ENCODE measurements at regions not wholly inside any gene's neighbourhood (a gene's known extent, or its start where the extent isn't known, plus 50 kb on each side); places are given as distances from the start of the nearest gene placed in this dataset.

DNA sequence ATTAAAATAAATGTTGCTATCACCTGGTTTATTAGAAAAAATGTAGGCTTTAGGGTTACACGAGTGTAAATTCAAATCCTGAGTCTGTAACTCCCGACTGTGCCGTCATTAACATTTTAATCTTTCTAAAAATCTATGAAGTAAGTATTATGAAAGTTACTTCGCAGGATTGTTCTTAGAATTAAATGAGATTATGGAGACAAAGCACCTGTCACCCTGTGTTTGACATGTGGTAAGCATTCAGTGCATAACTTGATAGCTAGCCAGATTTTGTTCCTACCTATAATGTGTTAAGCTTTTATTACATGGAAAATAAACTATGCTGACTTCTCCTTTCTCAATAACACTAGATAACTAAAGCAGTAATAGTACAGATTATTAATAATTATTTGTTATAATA is 429.7 kb upstream of the MMS22L start:
- 80% methylated on average over 4 of the region's 4 CpGs for WGBS

DNA sequence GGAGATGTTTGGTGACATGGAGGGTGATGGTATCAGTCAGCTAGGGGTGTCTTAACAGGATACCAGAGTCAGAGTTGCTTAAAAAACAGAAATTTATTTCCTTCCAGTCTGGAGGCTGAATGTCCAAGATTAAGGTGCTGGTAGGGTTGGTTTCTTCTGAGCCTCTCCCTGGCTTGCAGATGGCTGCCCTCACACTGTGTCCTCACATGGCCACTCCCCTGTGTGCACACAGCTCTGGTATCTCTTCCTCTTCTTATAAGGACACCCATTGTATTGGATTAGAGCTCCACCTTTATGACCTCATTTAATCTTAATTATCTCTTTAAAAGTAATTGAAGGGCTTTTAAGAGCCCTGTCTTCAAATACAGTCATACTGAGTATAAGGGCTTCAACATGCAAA is 431.8 kb upstream of the MMS22L start:
- TF ChIP-seq POLR2A (IDR thresholded peaks at IDR 0.05) = no peak
- TF ChIP-seq EP300 (IDR thresholded peaks at IDR 0.05) = no peak
- TF ChIP-seq, protein P1, sequence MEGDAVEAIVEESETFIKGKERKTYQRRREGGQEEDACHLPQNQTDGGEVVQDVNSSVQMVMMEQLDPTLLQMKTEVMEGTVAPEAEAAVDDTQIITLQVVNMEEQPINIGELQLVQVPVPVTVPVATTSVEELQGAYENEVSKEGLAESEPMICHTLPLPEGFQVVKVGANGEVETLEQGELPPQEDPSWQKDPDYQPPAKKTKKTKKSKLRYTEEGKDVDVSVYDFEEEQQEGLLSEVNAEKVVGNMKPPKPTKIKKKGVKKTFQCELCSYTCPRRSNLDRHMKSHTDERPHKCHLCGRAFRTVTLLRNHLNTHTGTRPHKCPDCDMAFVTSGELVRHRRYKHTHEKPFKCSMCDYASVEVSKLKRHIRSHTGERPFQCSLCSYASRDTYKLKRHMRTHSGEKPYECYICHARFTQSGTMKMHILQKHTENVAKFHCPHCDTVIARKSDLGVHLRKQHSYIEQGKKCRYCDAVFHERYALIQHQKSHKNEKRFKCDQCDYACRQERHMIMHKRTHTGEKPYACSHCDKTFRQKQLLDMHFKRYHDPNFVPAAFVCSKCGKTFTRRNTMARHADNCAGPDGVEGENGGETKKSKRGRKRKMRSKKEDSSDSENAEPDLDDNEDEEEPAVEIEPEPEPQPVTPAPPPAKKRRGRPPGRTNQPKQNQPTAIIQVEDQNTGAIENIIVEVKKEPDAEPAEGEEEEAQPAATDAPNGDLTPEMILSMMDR (IDR thresholded peaks at IDR 0.05) = no peak
- TF ChIP-seq POLR2AphosphoS5 (IDR thresholded peaks at IDR 0.05) = no peak

More for the DNA sequence above, 429.7 kb upstream of the MMS22L start:
- no peaks in the 10 kb centered on the region for H3K27me3 ChIP-seq
- TF ChIP-seq EP300 (IDR thresholded peaks at IDR 0.05) (no peak), POLR2A (IDR thresholded peaks at IDR 0.05) (no peak), POLR2AphosphoS5 (IDR thresholded peaks at IDR 0.05) (no peak)
- TF ChIP-seq, protein P1 (IDR thresholded peaks at IDR 0.05) = no peak
- no peaks in the 10 kb centered on the region for H3K36me3 ChIP-seq
- H3K27ac ChIP-seq = no peak overlapping the region
- no peaks in the 10 kb centered on the region for H3K4me1 ChIP-seq
- DNase-seq (ENCODE audit: low spot score in 2 of 2) = no peak
- no peak overlapping the region for H3K4me3 ChIP-seq
- no peaks in the 10 kb centered on the region for H3K9me3 ChIP-seq

DNA sequence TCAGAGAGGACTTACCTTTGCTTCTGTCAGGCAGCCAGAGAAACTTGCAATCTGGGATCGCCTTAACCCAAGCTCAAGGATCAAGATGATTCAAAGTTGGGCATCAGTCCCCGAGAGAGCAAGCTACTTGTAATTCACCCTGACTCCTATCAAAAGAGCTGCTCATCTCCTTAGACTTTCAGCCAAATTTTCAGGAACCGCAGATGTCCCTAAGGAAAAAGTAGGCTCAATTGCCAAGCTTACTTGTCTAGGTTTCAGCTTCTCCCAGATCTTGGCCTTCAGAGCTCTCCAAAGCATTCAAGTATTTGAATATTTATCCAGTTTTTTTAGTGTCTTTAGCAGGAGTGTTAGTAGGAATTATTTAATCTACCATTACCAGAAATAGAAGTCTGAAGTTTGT is 434.1 kb upstream of the MMS22L start:
- no peak for TF ChIP-seq POLR2AphosphoS5 (IDR thresholded peaks at IDR 0.05)
- TF ChIP-seq, protein P1 (IDR thresholded peaks at IDR 0.05) = no peak
- Histone ChIP-seq H3K4me1 (no peaks in the 10 kb centered on the region), H3K27ac (no peak overlapping the region), H3K9me3 (no peaks in the 10 kb centered on the region), H3K27me3 (no peaks in the 10 kb centered on the region), H3K4me3 (no peak overlapping the region), H3K36me3 (no peaks in the 10 kb centered on the region)
- WGBS = 42% methylated on average over 3 of the region's 3 CpGs
- no peak for DNase-seq (ENCODE audit: low spot score in 2 of 2)

More for the DNA sequence above, 431.8 kb upstream of the MMS22L start:
- no peak overlapping the region for H3K27ac ChIP-seq
- H3K4me3 ChIP-seq = no peak overlapping the region
- H3K4me1 ChIP-seq = no peaks in the 10 kb centered on the region
- no peaks in the 10 kb centered on the region for H3K27me3 ChIP-seq
- H3K36me3 ChIP-seq = no peaks in the 10 kb centered on the region
- DNase-seq (ENCODE audit: low spot score in 2 of 2) = no peak
- no peaks in the 10 kb centered on the region for H3K9me3 ChIP-seq

DNA sequence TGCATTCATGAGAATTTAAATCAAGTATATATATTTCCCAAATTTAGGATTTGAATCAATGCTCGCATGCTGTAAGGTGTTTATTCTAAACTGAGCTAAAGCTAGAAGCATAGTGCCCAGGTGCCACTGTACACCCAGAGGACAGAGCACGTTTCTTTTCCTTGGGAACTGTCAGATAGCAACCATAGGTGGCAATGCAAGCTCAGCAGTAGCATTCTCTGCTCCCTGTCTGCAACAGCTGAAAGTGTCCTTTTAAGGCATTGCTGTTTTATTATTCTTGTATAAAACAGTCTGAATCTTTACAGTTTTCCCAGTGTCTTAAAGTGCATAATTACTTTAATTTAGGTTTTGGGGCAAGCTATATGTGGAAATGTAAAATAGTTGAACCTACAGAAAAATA is 443.4 kb upstream of the MMS22L start:
- H3K36me3 ChIP-seq = no peaks in the 10 kb centered on the region
- no peaks in the 10 kb centered on the region for H3K9me3 ChIP-seq
- 46% methylated on average over 2 of the region's 2 CpGs for WGBS
- no peak for TF ChIP-seq EP300 (IDR thresholded peaks at IDR 0.05)
- TF ChIP-seq, protein P1 (IDR thresholded peaks at IDR 0.05) = no peak
- no peak for TF ChIP-seq POLR2A (IDR thresholded peaks at IDR 0.05)
- no peak for TF ChIP-seq POLR2AphosphoS5 (IDR thresholded peaks at IDR 0.05)
- H3K4me3 ChIP-seq = no peak overlapping the region
- no peak overlapping the region for H3K27ac ChIP-seq
- no peaks in the 10 kb centered on the region for H3K27me3 ChIP-seq
- no peak for DNase-seq (ENCODE audit: low spot score in 2 of 2)
- no peaks in the 10 kb centered on the region for H3K4me1 ChIP-seq

DNA sequence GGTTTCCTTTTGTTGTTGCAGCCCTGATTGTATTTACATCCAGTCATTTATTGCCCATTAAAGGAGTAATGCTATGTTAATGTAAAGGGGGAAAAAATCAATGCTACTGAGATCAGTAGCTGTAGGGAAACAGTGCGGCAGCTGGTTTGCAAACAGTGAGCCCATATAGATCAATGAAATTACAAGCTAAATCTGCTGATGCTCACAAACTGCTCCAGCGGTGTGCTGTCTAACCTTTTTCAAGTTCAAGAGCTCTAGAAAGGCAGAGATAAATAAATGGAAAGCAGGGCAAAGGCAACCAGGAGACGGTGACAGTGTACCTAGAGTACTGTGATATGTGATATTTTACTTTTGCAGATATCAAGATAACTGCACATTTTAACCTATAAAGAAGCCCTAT is 449.0 kb upstream of the MMS22L start:
- H3K27ac ChIP-seq = no peak overlapping the region
- 90% methylated on average over 3 of the region's 3 CpGs for WGBS
- DNase-seq (ENCODE audit: low spot score in 2 of 2) = no peak
- TF ChIP-seq EP300 (IDR thresholded peaks at IDR 0.05) (no peak), POLR2A (IDR thresholded peaks at IDR 0.05) (no peak), POLR2AphosphoS5 (IDR thresholded peaks at IDR 0.05) (no peak)
- TF ChIP-seq, protein P1 (IDR thresholded peaks at IDR 0.05) = no peak
- no peaks in the 10 kb centered on the region for H3K36me3 ChIP-seq
- H3K4me3 ChIP-seq = no peak overlapping the region
- H3K9me3 ChIP-seq = no peaks in the 10 kb centered on the region
- no peaks in the 10 kb centered on the region for H3K4me1 ChIP-seq
- H3K27me3 ChIP-seq = no peaks in the 10 kb centered on the region
